Sigmoid colon (tissue), 6 donors: ENCODE measurements at regions not wholly inside any gene's neighbourhood (a gene's known extent, or its start where the extent isn't known, plus 50 kb on each side); places are given as distances from the start of the nearest gene placed in this dataset.

Experiments
- DNase-seq: peaks from one replicate; pipeline ENCODE4 v3.0.0-alpha.2; 2019
- H3K27ac ChIP-seq, 4 donors: fragments of 200-600 bp; sonication (generic); one replicate each; pipeline ENCODE4 v1.5.1; 2016 to 2019; ENCODE audit warnings: mild to moderate bottlenecking in 1 of 4
- H3K27me3 ChIP-seq, 3 donors: fragments of 200-600 bp; sonication (generic); one replicate each; pipeline ENCODE4 v1.5.1; 2019; ENCODE audit warnings: mild to moderate bottlenecking in 1 of 3
- H3K36me3 ChIP-seq, 4 donors: fragments of 200-600 bp; sonication (generic); one replicate each; pipeline ENCODE4 v1.5.1; 2016 to 2019
- H3K4me1 ChIP-seq, 4 donors: fragments of 200-600 bp; sonication (generic); one replicate each; pipeline ENCODE4 v1.5.1; 2017 to 2019
- H3K4me3 ChIP-seq, 4 donors: fragments of 200-600 bp; sonication (generic); one replicate each; pipeline ENCODE4 v1.5.1; 2017 to 2019; ENCODE audit warnings: mild to moderate bottlenecking in 2 of 4, moderate library complexity in 1 of 4
- H3K9me3 ChIP-seq, 4 donors: fragments of 200-600 bp in 3 of 4; sonication (generic) in 3 of 4; one replicate each; pipeline versions ENCODE4 v1.5.1 to v1.6.1; 2013 to 2019
- CTCF ChIP-seq, 4 experiments: fragments of 450-650 bp in 3 of 4; fragments of 200-600 bp in 1 of 4; IDR thresholded peaks; one replicate each; pipeline ENCODE4 v1.5.1; 2016 to 2019; ENCODE audit warnings: antibody characterized with exemption in 4 of 4, mild to moderate bottlenecking in 3 of 4, moderate library complexity in 2 of 4
- EP300 ChIP-seq, 4 donors: sonication (generic); formaldehyde crosslinking; IDR thresholded peaks; one replicate each; pipeline ENCODE4 v1.6.1; 2017; ENCODE audit warnings: antibody characterized with exemption in 4 of 4
- POLR2A ChIP-seq, 2 donors: fragments of 450-650 bp; IDR thresholded peaks; one replicate each; pipeline ENCODE4 v1.6.1; 2016; ENCODE audit warnings: antibody characterized with exemption in 2 of 2, mild to moderate bottlenecking in 2 of 2, moderate library complexity in 2 of 2
- POLR2AphosphoS5 ChIP-seq, 4 donors: sonication (generic); formaldehyde crosslinking; IDR thresholded peaks; one replicate each; pipeline ENCODE4 v1.6.1; 2017; ENCODE audit warnings: antibody characterized with exemption in 4 of 4
- WGBS, 2 donors: extraction: QIAGEN DNeasy Blood & Tissue Kit; methylation state at CpG; one replicate each; pipeline ENCODE4 v1.1.7; 2013; 5-methylcytosine and 5-hydroxymethylcytosine counted together
- intact Hi-C: fragments of 100-400 bp; cut with DNase I; formaldehyde crosslinking; loops from one replicate; pipeline ENCODE4 v1.15.1; 2023
- donor health status: healthy with polysubstance abuse.
- donor health status: healthy.

- no peak for DNase-seq
- intact Hi-C loops: no loop called here
- Histone ChIP-seq H3K27me3 (no peaks in the 10 kb centered on the region), H3K4me3 (no peak overlapping the region), H3K36me3 (no peaks in the 10 kb centered on the region), H3K4me1 (no peaks in the 10 kb centered on the region), H3K9me3 (peaks cover 0 to 5% (median 1%) of the 10 kb centered on the region in 4 donors), H3K27ac (no peak overlapping the region)
- TF ChIP-seq EP300 (IDR thresholded peaks at IDR 0.05) (no peak), CTCF (IDR thresholded peaks at IDR 0.05) (no peak), POLR2AphosphoS5 (IDR thresholded peaks at IDR 0.05) (no peak), POLR2A (IDR thresholded peaks at IDR 0.05) (no peak)
- WGBS, 2 donors: 48 to 69% methylated on average over 4 of the region's 4 CpGs
These were observed 65.5 kb upstream of the FYN start for GRCh38 chr6:111938710-111939109.

GRCh38 chr6:111939902-111940301 is 66.7 kb upstream of the FYN start:
- TF ChIP-seq CTCF (IDR thresholded peaks at IDR 0.05): no peak
- TF ChIP-seq POLR2AphosphoS5 (IDR thresholded peaks at IDR 0.05): no peak
- TF ChIP-seq EP300 (IDR thresholded peaks at IDR 0.05): no peak
- no peak for TF ChIP-seq POLR2A (IDR thresholded peaks at IDR 0.05)
- no peaks in the 10 kb centered on the region for H3K4me1 ChIP-seq
- H3K9me3 ChIP-seq: peaks cover 0 to 5% (median 1%) of the 10 kb centered on the region in 4 donors
- 41 to 70% methylated on average over 2 of the region's 2 CpGs for WGBS, 2 donors
- H3K27me3 ChIP-seq: no peaks in the 10 kb centered on the region
- H3K27ac ChIP-seq: no peak overlapping the region
- H3K4me3 ChIP-seq: no peak overlapping the region
- H3K36me3 ChIP-seq: no peaks in the 10 kb centered on the region
- intact Hi-C loops: no loop called here
- no peak for DNase-seq

DNA sequence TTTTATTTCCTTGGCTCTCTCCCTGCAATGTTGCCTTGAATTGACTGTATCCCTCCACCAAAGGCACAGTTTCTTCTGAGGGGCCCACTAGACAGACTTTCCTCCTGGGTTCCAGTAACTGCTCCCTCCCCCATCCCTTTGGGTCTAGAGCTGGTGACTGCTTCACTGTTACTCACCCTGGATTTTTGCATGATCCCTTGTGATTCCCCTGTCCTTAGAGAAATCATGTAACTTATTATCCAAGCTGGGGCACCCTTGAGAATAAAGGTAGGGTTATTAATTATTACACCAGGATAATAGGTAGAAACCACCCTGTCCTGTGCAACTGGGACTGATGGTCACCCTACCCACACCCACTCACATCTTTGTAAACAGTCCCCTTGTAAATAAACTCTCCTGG is 67.5 kb upstream of the FYN start:
- no peak overlapping the region for H3K4me3 ChIP-seq
- no peaks in the 10 kb centered on the region for H3K36me3 ChIP-seq
- no peaks in the 10 kb centered on the region for H3K27me3 ChIP-seq
- intact Hi-C loops: no loop called here
- peaks cover 0 to 5% (median 1%) of the 10 kb centered on the region in 4 donors for H3K9me3 ChIP-seq
- H3K4me1 ChIP-seq: no peaks in the 10 kb centered on the region
- TF ChIP-seq CTCF (IDR thresholded peaks at IDR 0.05) (no peak), POLR2A (IDR thresholded peaks at IDR 0.05) (no peak), EP300 (IDR thresholded peaks at IDR 0.05) (no peak), POLR2AphosphoS5 (IDR thresholded peaks at IDR 0.05) (no peak)
- DNase-seq: no peak
- H3K27ac ChIP-seq: no peak overlapping the region

- TF ChIP-seq CTCF (IDR thresholded peaks at IDR 0.05): no peak
- TF ChIP-seq POLR2A (IDR thresholded peaks at IDR 0.05): no peak
- no peak for TF ChIP-seq POLR2AphosphoS5 (IDR thresholded peaks at IDR 0.05)
- TF ChIP-seq EP300 (IDR thresholded peaks at IDR 0.05): no peak
- H3K9me3 ChIP-seq: peaks cover 0 to 5% (median 1%) of the 10 kb centered on the region in 4 donors
- no peak for DNase-seq
- intact Hi-C loops: no loop called here
- no peak overlapping the region for H3K27ac ChIP-seq
- 86 to 93% methylated on average over 2 of the region's 2 CpGs for WGBS, 2 donors
- H3K4me1 ChIP-seq: no peaks in the 10 kb centered on the region
- no peak overlapping the region for H3K4me3 ChIP-seq
- no peaks in the 10 kb centered on the region for H3K36me3 ChIP-seq
- H3K27me3 ChIP-seq: no peaks in the 10 kb centered on the region
These were observed 68.6 kb upstream of the FYN start for GRCh38 chr6:111941686-111942330.

DNA sequence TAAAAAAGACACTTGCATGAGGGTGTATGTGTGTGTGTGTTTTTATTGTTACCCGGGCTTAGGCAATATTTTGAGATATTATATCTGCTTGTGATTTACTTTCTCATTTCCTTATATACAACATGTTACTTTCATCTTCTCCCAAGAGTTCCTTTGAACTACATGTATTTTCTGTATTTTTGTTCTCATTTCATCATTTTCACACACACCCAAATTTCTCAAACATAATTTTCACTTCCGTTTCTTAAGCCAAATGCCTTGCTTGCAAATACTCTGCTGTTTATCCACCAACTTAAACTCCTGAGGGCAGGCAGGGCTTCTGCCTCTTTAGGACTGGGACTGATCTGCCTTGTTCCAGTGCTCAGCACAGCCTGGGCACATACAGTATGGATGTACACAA is 69.3 kb upstream of the FYN start:
- no peaks in the 10 kb centered on the region for H3K27me3 ChIP-seq
- H3K9me3 ChIP-seq: peaks cover 0 to 5% (median 1%) of the 10 kb centered on the region in 4 donors
- no peak for DNase-seq
- H3K36me3 ChIP-seq: no peaks in the 10 kb centered on the region
- 87 to 91% methylated on average over 2 of the region's 2 CpGs for WGBS, 2 donors
- no peak overlapping the region for H3K27ac ChIP-seq
- intact Hi-C loops: no loop called here
- TF ChIP-seq CTCF (IDR thresholded peaks at IDR 0.05): no peak
- TF ChIP-seq EP300 (IDR thresholded peaks at IDR 0.05): no peak
- TF ChIP-seq POLR2AphosphoS5 (IDR thresholded peaks at IDR 0.05): no peak
- TF ChIP-seq POLR2A (IDR thresholded peaks at IDR 0.05): no peak
- H3K4me1 ChIP-seq: no peaks in the 10 kb centered on the region
- H3K4me3 ChIP-seq: no peak overlapping the region
